Smooth muscle cell (in vitro differentiated cells): ENCODE measurements at regions not wholly inside any gene's neighbourhood (a gene's known extent, or its start where the extent isn't known, plus 50 kb on each side); places are given as distances from the start of the nearest gene placed in this dataset.

Experiments
- DNase-seq: peaks from one replicate; lab custom pipeline; 2025; ENCODE audit not compliant: unreplicated experiment; lab: John Stamatoyannopoulos, UW
- H2AFZ ChIP-seq: fragments of 200-600 bp; sonication (generic); 2 replicates; pipeline ENCODE4 v1.6.0; 2016; ENCODE audit warnings: antibody characterized with exemption, low read depth, mild to moderate bottlenecking
- H3F3A ChIP-seq: fragments of 200-600 bp; sonication (generic); 2 replicates; pipeline ENCODE4 v1.6.0; 2017; ENCODE audit warnings: antibody characterized with exemption, low read depth
- H3K27ac ChIP-seq: fragments of 200-600 bp; sonication (generic); 2 replicates; pipeline ENCODE4 v1.5.1; 2016; ENCODE audit warnings: low read depth, mild to moderate bottlenecking
- H3K27me3 ChIP-seq: fragments of 200-600 bp; sonication (generic); 2 replicates; pipeline ENCODE4 v1.6.1; 2016; ENCODE audit warnings: low read depth, mild to moderate bottlenecking
- H3K36me3 ChIP-seq: fragments of 200-600 bp; sonication (generic); 2 replicates; pipeline ENCODE4 v1.5.1; 2016; ENCODE audit warnings: low read depth
- H3K4me1 ChIP-seq: fragments of 200-600 bp; sonication (generic); 2 replicates; pipeline ENCODE4 v1.5.1; 2016; ENCODE audit warnings: low read depth
- H3K4me2 ChIP-seq: fragments of 200-600 bp; sonication (generic); 2 replicates; pipeline ENCODE4 v1.6.0; 2016; ENCODE audit warnings: mild to moderate bottlenecking
- H3K4me3 ChIP-seq: fragments of 200-600 bp; sonication (generic); 2 replicates; pipeline ENCODE4 v1.5.1; 2016; ENCODE audit warnings: mild to moderate bottlenecking
- H3K79me2 ChIP-seq: fragments of 200-600 bp; sonication (generic); 2 replicates; pipeline ENCODE4 v1.6.0; 2016; ENCODE audit warnings: low read depth, mild to moderate bottlenecking
- H3K9ac ChIP-seq: fragments of 200-600 bp; sonication (generic); 2 replicates; pipeline ENCODE4 v1.6.0; 2016; ENCODE audit warnings: low read depth
- H3K9me3 ChIP-seq: fragments of 200-600 bp; sonication (generic); replicated peaks from 2 replicates; pipeline ENCODE4 v1.5.1; 2016; ENCODE audit warnings: low read depth
- H4K20me1 ChIP-seq: fragments of 200-600 bp; sonication (generic); 2 replicates; pipeline ENCODE4 v1.6.0; 2016; ENCODE audit warnings: low read depth
- CTCF ChIP-seq: fragments of 200-600 bp; sonication (generic); IDR thresholded peaks from 2 replicates; pipeline ENCODE4 v1.5.1; 2017; ENCODE audit warnings: borderline replicate concordance, mild to moderate bottlenecking, antibody characterized with exemption; ENCODE audit not compliant: insufficient read depth, poor library complexity, severe bottlenecking
- WGBS: methylation state at CpG from one replicate; pipeline ENCODE4 v1.1.7; 2016; ENCODE audit warnings: low lambda C conversion rate; 5-methylcytosine and 5-hydroxymethylcytosine counted together

GRCh38 chr14:21735639-21736307, 62.2 kb upstream of the OR4E1 start:
- TF ChIP-seq CTCF, result no peak
- no peaks in the 10 kb centered on the region for H3K79me2 ChIP-seq
- peaks cover 15% of the 10 kb centered on the region for H3K27me3 ChIP-seq
- H4K20me1 ChIP-seq, result no peaks in the 10 kb centered on the region
- H3F3A ChIP-seq, result no peaks in the 10 kb centered on the region
- H2AFZ ChIP-seq, result no peak overlapping the region
- H3K9ac ChIP-seq, result no peak overlapping the region
- WGBS, result 91% methylated on average over 4 of the region's 4 CpGs
- DNase-seq, result no peak
- no peak overlapping the region for H3K4me2 ChIP-seq
- no peaks in the 10 kb centered on the region for H3K4me1 ChIP-seq
- no peaks in the 10 kb centered on the region for H3K36me3 ChIP-seq
- H3K27ac ChIP-seq, result no peak overlapping the region
- no peaks in the 10 kb centered on the region for H3K9me3 ChIP-seq
- no peak overlapping the region for H3K4me3 ChIP-seq

GRCh38 chr14:21735200-21735599, 61.6 kb upstream of the OR4E1 start:
- no peaks in the 10 kb centered on the region for H3K36me3 ChIP-seq
- 86% methylated on average over 3 of the region's 3 CpGs for WGBS
- no peaks in the 10 kb centered on the region for H4K20me1 ChIP-seq
- H3K4me3 ChIP-seq, result no peak overlapping the region
- DNase-seq, result no peak
- H3K4me2 ChIP-seq, result no peak overlapping the region
- H3K9me3 ChIP-seq, result no peaks in the 10 kb centered on the region
- TF ChIP-seq CTCF, result no peak
- no peaks in the 10 kb centered on the region for H3K4me1 ChIP-seq
- no peak overlapping the region for H2AFZ ChIP-seq
- H3K79me2 ChIP-seq, result no peaks in the 10 kb centered on the region
- peaks cover 10% of the 10 kb centered on the region for H3K27me3 ChIP-seq
- H3K9ac ChIP-seq, result no peak overlapping the region
- no peak overlapping the region for H3K27ac ChIP-seq
- no peaks in the 10 kb centered on the region for H3F3A ChIP-seq

DNA sequence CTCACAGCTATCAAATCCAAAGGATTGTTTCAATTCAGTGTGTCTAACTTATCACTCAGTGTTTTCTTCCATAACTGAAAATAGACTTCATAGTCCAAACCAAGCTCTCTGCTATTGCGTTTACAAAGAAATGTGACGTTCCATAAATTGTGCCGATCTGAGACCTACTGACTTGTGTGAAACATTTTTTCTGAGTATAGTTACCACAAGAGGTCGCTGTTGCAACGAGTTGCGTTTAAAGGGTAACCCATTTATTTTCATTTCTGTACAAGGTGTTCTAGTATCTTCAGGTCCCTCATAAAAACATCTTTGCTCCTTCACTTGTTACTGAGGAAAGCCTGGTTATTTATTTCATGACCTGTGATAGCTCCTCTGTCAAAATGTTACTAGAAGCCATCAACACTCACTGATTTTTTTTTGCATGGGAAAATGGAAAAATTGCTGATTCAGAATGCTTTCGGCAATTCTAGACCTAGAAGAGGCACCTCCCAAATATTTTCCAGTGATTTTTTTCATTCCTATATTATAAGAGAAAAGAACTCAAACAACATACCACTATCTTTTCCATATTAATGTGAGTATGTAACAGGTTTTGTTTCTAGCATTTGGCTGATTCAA, 60.9 kb upstream of the OR4E1 start:
- H3K79me2 ChIP-seq, result no peaks in the 10 kb centered on the region
- no peak overlapping the region for H3K4me3 ChIP-seq
- H3K27ac ChIP-seq, result no peak overlapping the region
- H4K20me1 ChIP-seq, result no peaks in the 10 kb centered on the region
- H3K9ac ChIP-seq, result no peak overlapping the region
- H3K27me3 ChIP-seq, result peaks cover 9% of the 10 kb centered on the region
- H2AFZ ChIP-seq, result no peak overlapping the region
- H3K9me3 ChIP-seq, result no peaks in the 10 kb centered on the region
- TF ChIP-seq CTCF, result peak; percentile 72
- H3K36me3 ChIP-seq, result no peaks in the 10 kb centered on the region
- no peak overlapping the region for H3K4me2 ChIP-seq
- WGBS, result 29% methylated on average over 7 of the region's 7 CpGs
- H3F3A ChIP-seq, result no peaks in the 10 kb centered on the region
- DNase-seq, result no peak
- H3K4me1 ChIP-seq, result no peaks in the 10 kb centered on the region
